Endothelial cell of umbilical vein (primary cell): ENCODE measurements at regions not wholly inside any gene's neighbourhood (a gene's known extent, or its start where the extent isn't known, plus 50 kb on each side); places are given as distances from the start of the nearest gene placed in this dataset.

ENCODE experiments used
- BruUV-seq: library from RNA; stranded (reverse); fragments of 400-500 nt; replicated peaks from 2 replicates; lab custom pipeline; 2021; lab: Mats Ljungman, UMichigan
- CTCF ChIA-PET: fragments of 300-600, 350-600 bp; sonication (Branson Sonifier 250); formaldehyde crosslinking; loops from one replicate; lab custom pipeline; 2021; ENCODE audit warnings: antibody characterized with exemption, inconsistent platforms; lab: Charles Lee
- POLR2A ChIA-PET: fragments of 300-600, 350-600 bp; sonication (Branson Sonifier 250); formaldehyde crosslinking; loops from one replicate; lab custom pipeline; 2021; ENCODE audit warnings: antibody characterized with exemption, inconsistent platforms; lab: Charles Lee
- DNase-seq: peaks from one replicate; pipeline ENCODE4 v3.0.0-alpha.2; 2011; ENCODE audit warnings: low read depth, low spot score
- FAIRE-seq: peaks from 2 replicates; lab custom pipeline; 2011; peaks lifted over from hg19 to GRCh38; lab: Jason Lieb, UNC
- H2AFZ ChIP-seq: 2 replicates; pipeline ENCODE4 v1.6.0; 2012; ENCODE audit warnings: low read depth, low read length, control low read depth, inconsistent platforms
- H3K27ac ChIP-seq: 2 replicates; pipeline ENCODE4 v1.5.1; 2011; ENCODE audit warnings: low read depth, mild to moderate bottlenecking, control low read depth, low read length, moderate library complexity; ENCODE audit not compliant: insufficient read depth
- H3K27me3 ChIP-seq, 2 experiments: 2 replicates each; pipeline versions ENCODE4 v1.6.0 to v1.6.1; 2011; ENCODE audit warnings: low read length in 2 of 2, mixed read lengths in 1 of 2; ENCODE audit not compliant: control insufficient read depth in 2 of 2, insufficient read depth in 2 of 2
- H3K36me3 ChIP-seq, 2 experiments: 2 replicates in 1 of 2; 3 replicates in 1 of 2; pipeline ENCODE4 v1.5.1; 2011; ENCODE audit warnings: low read length in 2 of 2, mild to moderate bottlenecking in 1 of 2, moderate library complexity in 1 of 2; ENCODE audit not compliant: control insufficient read depth in 2 of 2, insufficient read depth in 2 of 2; ENCODE audit errors: extremely low read depth in 1 of 2
- H3K4me1 ChIP-seq: 3 replicates; pipeline ENCODE4 v1.5.1; 2011; ENCODE audit warnings: mild to moderate bottlenecking, low read length; ENCODE audit not compliant: control insufficient read depth, insufficient read depth; ENCODE audit errors: extremely low read depth
- H3K4me2 ChIP-seq: 2 replicates; pipeline ENCODE4 v1.6.1; 2011; ENCODE audit warnings: low read length, control low read depth, mixed read lengths; ENCODE audit not compliant: insufficient read depth
- H3K4me3 ChIP-seq, 3 experiments: fragments of 200-600 bp in 1 of 3; sonication (generic), shearing (Covaris generic) in 1 of 3; replicated peaks in 1 of 3; 2 replicates each; pipeline ENCODE4 v1.5.1; 2011 to 2016; ENCODE audit warnings: control low read depth in 3 of 3, low read length in 3 of 3, mild to moderate bottlenecking in 2 of 3, inconsistent platforms in 1 of 3, low read depth in 1 of 3, moderate library complexity in 1 of 3; ENCODE audit not compliant: insufficient read depth in 1 of 3
- H3K79me2 ChIP-seq: 2 replicates; pipeline ENCODE4 v1.6.0; 2012; ENCODE audit warnings: low read length, inconsistent platforms; ENCODE audit not compliant: control insufficient read depth, insufficient read depth
- H3K9ac ChIP-seq: replicated peaks from 2 replicates; pipeline ENCODE3; 2011; ENCODE audit warnings: low read length, control low read depth; ENCODE audit not compliant: insufficient read depth; ENCODE audit errors: extremely low read depth
- H3K9me1 ChIP-seq: replicated peaks from 3 replicates; pipeline ENCODE4 v1.6.0; 2011; ENCODE audit warnings: mild to moderate bottlenecking, low read length; ENCODE audit not compliant: control insufficient read depth, insufficient read depth; ENCODE audit errors: extremely low read depth
- H3K9me3 ChIP-seq: replicated peaks from 2 replicates; pipeline ENCODE4 v1.5.1; 2012; ENCODE audit warnings: low read length, inconsistent platforms; ENCODE audit not compliant: control insufficient read depth, insufficient read depth
- H4K20me1 ChIP-seq: replicated peaks from 2 replicates; pipeline ENCODE3; 2011; ENCODE audit warnings: mild to moderate bottlenecking, low read length; ENCODE audit not compliant: control insufficient read depth, insufficient read depth; ENCODE audit errors: extremely low read depth
- CTCF ChIP-seq, 2 donors: IDR thresholded peaks; 1 replicate in 1 of 2; 2 replicates in 1 of 2; pipeline ENCODE4 v1.5.1; 2011; ENCODE audit warnings: low read length in 2 of 2, mild to moderate bottlenecking in 2 of 2, moderate library complexity in 2 of 2, control low read depth in 1 of 2, inconsistent platforms in 1 of 2, low read depth in 1 of 2; ENCODE audit not compliant: insufficient read depth in 1 of 2; ENCODE audit errors: extremely low read depth in 1 of 2
- EZH2 ChIP-seq: IDR thresholded peaks from 2 replicates; pipeline ENCODE4 v1.6.1; 2012; ENCODE audit warnings: borderline replicate concordance, low read depth, mild to moderate bottlenecking, moderate library complexity, low read length, inconsistent platforms; ENCODE audit not compliant: severe bottlenecking
- FOS ChIP-seq: IDR thresholded peaks from 2 replicates; pipeline ENCODE4 v1.6.1; 2011; ENCODE audit warnings: mild to moderate bottlenecking, low read length, moderate library complexity, borderline replicate concordance; ENCODE audit not compliant: insufficient read depth
- GATA2 ChIP-seq: IDR thresholded peaks from 2 replicates; pipeline ENCODE4 v1.7.0; 2011; ENCODE audit warnings: low read depth, mild to moderate bottlenecking, moderate library complexity, mixed read lengths, low read length; ENCODE audit not compliant: insufficient read length, insufficient read depth
- MAX ChIP-seq: IDR thresholded peaks from 2 replicates; pipeline ENCODE4 v1.6.1; 2011; ENCODE audit not compliant: insufficient read depth, insufficient read length
- MYC ChIP-seq: IDR thresholded peaks from one replicate; pipeline ENCODE4 v1.6.1; 2011; ENCODE audit warnings: mild to moderate bottlenecking, low read depth, low read length
- POLR2A ChIP-seq: IDR thresholded peaks from 2 replicates; pipeline ENCODE4 v1.6.1; 2012; ENCODE audit warnings: low read depth, mild to moderate bottlenecking, control low read depth, low read length
- POLR2AphosphoS5 ChIP-seq: IDR thresholded peaks from 2 replicates; pipeline ENCODE4 v1.6.1; 2012; ENCODE audit warnings: low read depth, mild to moderate bottlenecking, control low read depth, low read length, moderate library complexity; ENCODE audit not compliant: insufficient read depth
- dilution Hi-C: fragments of 300-500 bp; cut with MboI; formaldehyde crosslinking; loops from one replicate; pipeline ENCODE4 v1.15.0; 2019; ENCODE audit warnings: low sequenced_read_pairs; ENCODE audit not compliant: extremely low pct_ligation_motif_present
- intact Hi-C: fragments of 100-400 bp; cut with micrococcal nuclease; formaldehyde crosslinking; loops from one replicate; pipeline ENCODE4 v1.10.0; 2022

GRCh38 chr1:215458562-215458961 lies 108.5 kb upstream of the KCTD3 start:
- Histone ChIP-seq H3K4me1 (no peaks in the 10 kb centered on the region), H3K4me2 (no peak overlapping the region), H3K4me3 (no peak overlapping the region), H3K27ac (no peak overlapping the region), H3K9me1 (no peaks in the 10 kb centered on the region), H2AFZ (no peak overlapping the region), H3K9ac (no peak overlapping the region), H4K20me1 (no peaks in the 10 kb centered on the region), H3K27me3 (no peaks in the 10 kb centered on the region), H3K9me3 (no peaks in the 10 kb centered on the region), H3K36me3 (no peaks in the 10 kb centered on the region), H3K79me2 (no peaks in the 10 kb centered on the region)
- DNase-seq = no peak
- ChIA-PET CTCF (interaction anchor here (1.0 kb wide), 1 partner anchor 15 kb away, joined by 3 read pairs; no protein-coding TSS in a partner anchor), POLR2A (no interaction called here)
- intact Hi-C loops = no loop called here
- TF ChIP-seq MYC (no peak), EZH2 (no peak), MAX (no peak)
- no peak for FAIRE-seq
- dilution Hi-C loops = no loop called here
- no TSS peak for BruUV-seq

- BruUV-seq = no TSS peak
- dilution Hi-C loops = no loop called here
- CTCF ChIA-PET = interaction anchor here (1.0 kb wide), 1 partner anchor 15 kb away, joined by 3 read pairs; no protein-coding TSS in a partner anchor
- H2AFZ ChIP-seq = no peak overlapping the region
- H3K27ac ChIP-seq = no peak overlapping the region
- no peak overlapping the region for H3K4me2 ChIP-seq
- H3K27me3 ChIP-seq = no peaks in the 10 kb centered on the region
- intact Hi-C loops = no loop called here
- H3K9me3 ChIP-seq = no peaks in the 10 kb centered on the region
- no peaks in the 10 kb centered on the region for H3K9me1 ChIP-seq
- FAIRE-seq (no peak), DNase-seq (no peak)
- TF ChIP-seq POLR2AphosphoS5 (no peak), MYC (no peak), GATA2 (no peak), MAX (no peak), POLR2A (no peak), CTCF (IDR thresholded peaks at IDR 0.05; ENCODE audit: extremely low read depth in 1 of 2, insufficient read depth in 1 of 2, low read depth in 1 of 2, low read length in 2 of 2) (no peak), FOS (no peak)
- no peak overlapping the region for H3K4me3 ChIP-seq
- H3K4me1 ChIP-seq = no peaks in the 10 kb centered on the region
- no peak overlapping the region for H3K9ac ChIP-seq
- no peaks in the 10 kb centered on the region for H4K20me1 ChIP-seq
- POLR2A ChIA-PET = no interaction called here
- no peaks in the 10 kb centered on the region for H3K79me2 ChIP-seq
- H3K36me3 ChIP-seq = no peaks in the 10 kb centered on the region
Measured at GRCh38 chr1:215459136-215459535, 108.0 kb upstream of the KCTD3 start.
